Naive thymus-derived CD8-positive, alpha-beta T cell (primary cell): ENCODE measurements at regions not wholly inside any gene's neighbourhood (a gene's known extent, or its start where the extent isn't known, plus 50 kb on each side); places are given as distances from the start of the nearest gene placed in this dataset.

ENCODE experiments used
- ATAC-seq, 2 donors: fragments of 150-1000 bp; cut with Tn5 transposase in 1 of 2; sonication (Bioruptor Pico), chemical (Tn5 transposase) in 1 of 2; 1 replicate in 1 of 2; 2 replicates in 1 of 2; pipeline ENCODE4 v1.10.0; 2021; ENCODE audit warnings: mild to moderate bottlenecking in 2 of 2, moderate library complexity in 2 of 2
- POLR2A ChIA-PET: fragments of 350-600 bp; sonication (Branson Sonifier 250); formaldehyde crosslinking; loops from one replicate; lab custom pipeline; 2021; ENCODE audit warnings: antibody characterized with exemption; lab: Charles Lee
- DNase-seq, 10 donors: peaks; one replicate each; pipeline versions ENCODE4 v3.0.0 to v3.0.0-alpha.2; 2020 to 2022
- H3K27ac Mint-ChIP-seq, 10 donors: one replicate each; pipeline ENCODE4 v1.8.0; 2020 to 2022; ENCODE audit warnings: mild to moderate bottlenecking in 10 of 10, mixed read lengths in 10 of 10, moderate library complexity in 4 of 10, inconsistent platforms in 1 of 10
- H3K27me3 Mint-ChIP-seq, 5 donors: one replicate each; pipeline ENCODE4 v1.8.0; 2021 to 2022; ENCODE audit warnings: mixed read lengths in 5 of 5
- H3K36me3 Mint-ChIP-seq, 3 donors: one replicate each; pipeline ENCODE4 v1.8.0; 2020 to 2022; ENCODE audit warnings: mixed read lengths in 3 of 3, mild to moderate bottlenecking in 2 of 3, inconsistent platforms in 1 of 3
- H3K4me1 Mint-ChIP-seq, 4 donors: one replicate each; pipeline ENCODE4 v1.8.0; 2021 to 2022; ENCODE audit warnings: mixed read lengths in 4 of 4
- H3K4me3 Mint-ChIP-seq, 10 donors: one replicate each; pipeline ENCODE4 v1.8.0; 2020 to 2022; ENCODE audit warnings: mild to moderate bottlenecking in 10 of 10, mixed read lengths in 10 of 10, moderate library complexity in 6 of 10, inconsistent platforms in 1 of 10
- H3K9me3 Mint-ChIP-seq, 9 donors: one replicate each; pipeline ENCODE4 v1.8.0; 2020 to 2022; ENCODE audit warnings: mixed read lengths in 9 of 9, mild to moderate bottlenecking in 3 of 9, inconsistent platforms in 1 of 9, moderate library complexity in 1 of 9

DNA sequence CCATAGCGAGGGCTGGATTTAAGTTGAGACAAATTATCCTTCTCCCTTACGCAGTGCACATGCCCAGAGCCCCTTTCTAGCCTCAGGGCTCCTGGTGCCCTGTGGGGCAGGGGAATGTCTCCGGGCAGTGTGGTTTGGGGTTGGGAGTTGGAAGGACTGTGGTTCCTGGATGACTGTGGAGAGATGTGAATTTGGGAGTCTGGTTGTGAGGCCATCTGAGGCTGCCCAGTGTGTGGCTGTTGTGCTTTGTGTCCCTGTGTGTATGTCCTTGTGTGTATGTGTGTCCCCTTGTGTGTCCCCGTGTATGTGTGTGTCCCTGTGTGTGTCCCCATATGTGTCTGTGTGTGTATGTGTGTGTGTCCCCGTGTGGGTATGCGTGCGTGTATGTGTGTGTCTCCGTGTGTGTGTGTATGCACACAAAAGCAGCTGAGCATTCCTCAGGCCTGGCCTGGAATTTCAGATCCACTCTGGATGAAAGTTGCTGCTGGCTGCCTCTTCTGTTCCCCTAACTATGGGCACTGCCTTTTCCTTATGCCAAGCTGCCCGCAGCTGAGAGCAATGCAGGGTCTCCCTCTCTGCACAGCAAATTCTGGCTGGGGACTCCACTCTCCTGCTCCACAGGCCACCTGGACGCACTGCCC, 65.4 kb downstream of the UBIAD1 start:
- Mint-ChIP-seq H3K4me1 (peaks cover 6 to 29% (median 7%) of the 10 kb centered on the region in 4 donors), H3K27ac (peak overlapping the region in 1 of 10 donors; percentile 57), H3K9me3 (no peaks in the 10 kb centered on the region), H3K4me3 (peak overlapping the region in 1 of 10 donors; percentile 75), H3K27me3 (peaks cover 9 to 26% (median 15%) of the 10 kb centered on the region in 5 donors), H3K36me3 (no peaks in the 10 kb centered on the region)
- POLR2A ChIA-PET: interaction anchor here (1.0 kb wide), 1 partner anchor 381 kb away, joined by 3 read pairs; no protein-coding TSS in a partner anchor
- DNase-seq: no peak
- no peak for ATAC-seq

DNA sequence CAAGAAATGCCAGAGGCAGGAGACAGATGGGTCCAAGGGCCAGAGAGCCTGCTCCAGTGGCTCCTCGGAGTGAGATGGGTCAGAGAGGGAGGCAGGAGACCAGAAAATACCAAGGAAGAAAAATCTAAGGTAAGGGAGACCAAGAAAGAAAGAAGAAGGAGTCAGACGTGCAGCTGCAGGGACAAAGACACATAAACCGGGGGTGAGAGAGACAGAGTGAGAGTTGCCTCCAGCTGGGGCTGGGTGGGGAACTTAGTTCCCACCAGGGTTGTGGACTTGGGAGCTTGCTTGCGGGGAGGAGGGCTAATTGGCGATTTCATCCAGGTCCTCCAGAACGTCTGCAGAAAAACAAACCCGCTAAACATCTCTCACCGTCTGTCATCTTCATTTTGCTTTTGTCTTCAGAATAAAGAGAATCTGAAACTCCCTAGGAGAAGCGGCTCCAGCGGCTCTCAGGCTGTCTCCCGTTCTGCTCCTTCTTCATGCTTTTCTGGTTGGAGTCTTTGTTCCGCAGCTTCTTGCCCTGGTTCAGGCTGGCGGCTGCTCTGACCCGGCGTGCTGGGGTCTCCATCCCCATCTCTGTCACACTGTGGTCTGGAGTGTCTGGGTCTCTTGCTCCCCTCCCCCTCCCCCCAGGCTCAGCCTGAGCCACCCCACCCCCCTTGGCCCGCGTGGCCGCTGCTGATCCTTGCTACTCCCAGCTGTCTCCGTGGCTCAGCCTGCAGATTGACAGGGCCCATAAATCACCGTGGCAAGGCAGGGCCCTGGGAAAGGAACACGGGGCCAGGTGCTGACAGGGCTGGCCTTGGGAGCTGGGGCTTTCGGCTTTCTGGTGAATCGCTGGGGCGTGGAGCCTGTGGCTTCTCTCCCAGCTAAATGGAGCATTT, 66.6 kb downstream of the UBIAD1 start:
- peak overlapping the region in 1 of 10 donors; percentile 9 for H3K4me3 Mint-ChIP-seq

DNA sequence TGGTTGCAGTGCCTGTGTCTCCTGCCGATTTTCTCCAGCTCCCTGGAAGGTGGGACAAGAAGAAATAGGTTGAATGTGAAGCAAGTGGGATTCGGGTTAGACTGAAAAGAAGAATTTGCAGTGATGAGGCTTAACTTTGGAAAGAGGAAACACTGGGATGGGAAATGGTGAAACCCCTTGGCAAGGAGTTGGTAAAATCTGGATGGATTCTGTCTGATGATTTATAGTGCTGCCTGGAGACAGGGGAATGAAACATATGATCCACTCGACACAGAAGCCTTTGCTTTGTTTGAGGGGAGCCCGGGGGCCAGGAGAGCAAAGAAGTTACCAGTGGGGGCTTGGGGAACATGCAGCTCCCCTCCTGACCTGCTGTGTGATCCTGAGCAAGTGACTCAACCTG, 67.2 kb downstream of the UBIAD1 start:
- no peak overlapping the region for H3K27ac Mint-ChIP-seq
- POLR2A ChIA-PET: interaction anchor here (0.7 kb wide), 1 partner anchor 10 kb away, joined by 3 read pairs; no protein-coding TSS in a partner anchor
- peaks cover 6 to 22% (median 7%) of the 10 kb centered on the region in 4 donors for H3K4me1 Mint-ChIP-seq
- no peak for ATAC-seq
- no peak for DNase-seq
- H3K9me3 Mint-ChIP-seq: no peaks in the 10 kb centered on the region
- H3K27me3 Mint-ChIP-seq: peaks cover 9 to 26% (median 18%) of the 10 kb centered on the region in 5 donors
- no peaks in the 10 kb centered on the region for H3K36me3 Mint-ChIP-seq
- H3K4me3 Mint-ChIP-seq: peak overlapping the region in 1 of 10 donors; percentile 9

More for the DNA sequence above, 66.6 kb downstream of the UBIAD1 start:
- Mint-ChIP-seq H3K36me3 (no peaks in the 10 kb centered on the region), H3K27me3 (peaks cover 9 to 26% (median 15%) of the 10 kb centered on the region in 5 donors), H3K9me3 (no peaks in the 10 kb centered on the region), H3K27ac (peak overlapping the region in 3 of 10 donors; percentile 27 to 66 (median 48)), H3K4me1 (peaks cover 6 to 25% (median 7%) of the 10 kb centered on the region in 4 donors)
- DNase-seq: no peak
- POLR2A ChIA-PET: no interaction called here
- ATAC-seq: no peak

DNA sequence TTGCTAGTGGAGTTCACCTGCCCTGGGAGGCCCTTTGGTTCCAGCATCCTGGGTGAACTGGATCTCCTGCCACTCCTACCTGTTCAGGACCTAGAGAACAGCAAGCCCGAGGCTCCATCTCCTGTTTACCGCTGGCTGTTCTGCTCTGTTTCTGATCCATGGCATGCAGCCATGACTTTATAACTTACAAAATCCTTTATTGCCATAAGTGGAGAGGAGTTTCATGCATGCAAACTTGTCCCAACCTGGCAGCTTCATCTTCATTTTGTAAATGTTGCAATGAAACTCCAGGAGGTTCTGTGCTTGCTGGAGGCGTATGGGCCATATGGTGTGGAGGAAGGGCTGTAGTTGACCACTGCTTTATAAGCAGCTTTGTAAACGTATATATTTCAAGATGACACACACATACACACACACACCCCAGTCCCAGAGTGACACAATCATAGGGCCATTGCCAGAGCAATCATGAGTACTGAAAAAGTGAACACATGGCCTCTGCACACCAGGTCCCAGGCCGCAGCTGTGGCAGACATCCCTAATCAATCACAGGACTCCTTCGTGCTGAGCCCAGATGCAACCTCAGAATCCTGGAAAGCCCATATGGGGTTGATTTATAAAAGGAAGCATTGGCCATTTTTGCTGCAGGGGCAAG, 69.0 kb downstream of the UBIAD1 start:
- peak overlapping the region in 1 of 10 donors; percentile 79 for H3K27ac Mint-ChIP-seq
- no peak for ATAC-seq
- no peaks in the 10 kb centered on the region for H3K36me3 Mint-ChIP-seq
- H3K4me1 Mint-ChIP-seq: peaks cover 6 to 17% (median 7%) of the 10 kb centered on the region in 4 donors
- H3K4me3 Mint-ChIP-seq: no peak overlapping the region
- H3K9me3 Mint-ChIP-seq: peaks cover 0 to 2% (median 0%) of the 10 kb centered on the region in 9 donors
- peaks cover 9 to 26% (median 18%) of the 10 kb centered on the region in 5 donors for H3K27me3 Mint-ChIP-seq
- no peak for DNase-seq
- POLR2A ChIA-PET: no interaction called here

DNA sequence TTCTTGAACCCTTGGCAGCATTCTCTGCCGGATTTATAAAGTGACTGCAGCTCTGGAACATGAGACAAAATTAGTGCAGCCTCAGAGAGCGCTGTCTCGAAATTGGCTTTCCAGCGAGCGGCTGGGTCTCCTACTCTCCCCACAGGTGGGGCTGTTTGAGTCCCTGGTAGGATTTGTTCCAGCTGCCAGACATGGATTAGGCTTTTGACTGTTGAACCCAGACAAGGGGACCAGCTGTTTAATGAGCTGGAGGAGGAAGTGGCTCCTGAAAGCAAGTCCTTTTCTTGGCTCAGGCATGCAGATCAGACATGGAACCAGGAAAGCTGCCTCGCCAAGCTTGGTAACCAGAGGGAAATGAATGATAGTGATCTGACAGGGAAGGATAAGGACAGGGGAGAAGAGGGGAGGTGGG, 69.6 kb downstream of the UBIAD1 start:
- Mint-ChIP-seq H3K27me3 (peaks cover 7 to 24% (median 18%) of the 10 kb centered on the region in 5 donors), H3K27ac (no peak overlapping the region), H3K9me3 (peaks cover 0 to 2% (median 0%) of the 10 kb centered on the region in 9 donors), H3K4me3 (no peak overlapping the region), H3K4me1 (peaks cover 3 to 14% (median 5%) of the 10 kb centered on the region in 4 donors), H3K36me3 (no peaks in the 10 kb centered on the region)
- POLR2A ChIA-PET: no interaction called here
- DNase-seq: no peak
- ATAC-seq: no peak

DNA sequence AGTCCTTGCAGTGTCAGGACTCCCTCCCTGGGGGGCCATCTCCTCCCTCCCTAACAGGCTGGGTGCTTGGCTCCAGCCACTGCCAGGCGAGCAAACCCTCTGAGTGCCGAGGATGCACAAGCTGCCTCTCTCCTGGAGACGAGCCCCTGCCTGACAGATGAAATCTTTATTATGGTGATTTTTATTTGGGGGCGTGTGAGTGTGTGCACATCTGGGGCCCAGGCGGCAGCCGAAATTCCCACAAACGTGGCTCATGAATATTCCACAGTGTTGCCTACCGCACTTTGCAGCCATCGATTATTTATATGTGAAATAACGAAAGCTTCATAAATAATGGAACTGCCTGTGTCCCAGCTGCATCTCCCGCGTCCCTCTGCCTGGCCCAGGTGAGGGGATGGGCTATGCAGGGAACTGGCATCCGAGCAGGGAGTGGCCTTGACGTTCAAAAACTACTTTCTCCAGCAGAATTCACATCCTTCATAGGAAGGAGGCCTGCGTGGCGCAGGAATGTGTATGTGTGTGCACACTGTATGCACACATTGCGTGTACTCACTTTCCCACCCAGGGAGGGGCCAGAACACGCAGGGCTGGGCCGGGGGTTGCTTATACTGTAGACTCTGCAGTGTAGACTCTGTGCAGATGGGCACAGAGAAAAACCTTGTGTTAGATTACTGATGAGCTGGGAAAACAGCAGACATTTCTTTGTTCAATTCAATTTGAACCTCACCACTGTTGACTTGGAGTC, 73.1 kb downstream of the UBIAD1 start:
- DNase-seq (no peak), ATAC-seq (no peak)
- Mint-ChIP-seq H3K36me3 (peaks cover 0 to 3% (median 2%) of the 10 kb centered on the region in 3 donors), H3K27ac (no peak overlapping the region), H3K9me3 (peaks cover 0 to 17% (median 6%) of the 10 kb centered on the region in 9 donors), H3K4me3 (no peak overlapping the region), H3K27me3 (peaks cover 0 to 3% (median 0%) of the 10 kb centered on the region in 5 donors), H3K4me1 (peaks cover 2 to 9% (median 5%) of the 10 kb centered on the region in 4 donors)
- POLR2A ChIA-PET: no interaction called here

DNA sequence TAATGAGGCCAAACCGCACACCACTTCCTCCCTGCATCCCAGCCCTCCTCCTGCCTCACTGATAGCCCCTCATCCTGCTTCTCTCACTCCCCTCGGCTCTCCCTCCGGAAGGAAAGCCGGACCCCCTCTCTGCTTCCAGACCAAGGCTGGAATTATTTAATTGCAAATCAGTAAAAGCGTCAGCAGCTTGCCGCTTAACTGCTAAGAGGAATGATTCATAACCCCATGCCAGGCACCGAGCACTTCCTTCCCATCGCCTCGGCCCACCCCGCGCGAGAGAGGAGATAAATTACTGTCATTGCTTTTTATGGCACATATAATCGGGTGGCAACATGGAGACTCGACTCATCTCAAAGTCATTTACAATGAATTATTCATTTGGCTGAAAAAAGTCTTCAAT, 77.3 kb downstream of the UBIAD1 start:
- Mint-ChIP-seq H3K36me3 (peaks cover 0 to 6% (median 3%) of the 10 kb centered on the region in 3 donors), H3K9me3 (peaks cover 0 to 19% (median 9%) of the 10 kb centered on the region in 9 donors), H3K4me3 (no peak overlapping the region), H3K4me1 (peaks cover 8 to 25% (median 22%) of the 10 kb centered on the region in 4 donors), H3K27me3 (no peaks in the 10 kb centered on the region), H3K27ac (no peak overlapping the region)
- ATAC-seq (no peak), DNase-seq (no peak)
- POLR2A ChIA-PET: interaction anchor here (0.5 kb wide), 1 partner anchor 10 kb away, joined by 3 read pairs; no protein-coding TSS in a partner anchor

DNA sequence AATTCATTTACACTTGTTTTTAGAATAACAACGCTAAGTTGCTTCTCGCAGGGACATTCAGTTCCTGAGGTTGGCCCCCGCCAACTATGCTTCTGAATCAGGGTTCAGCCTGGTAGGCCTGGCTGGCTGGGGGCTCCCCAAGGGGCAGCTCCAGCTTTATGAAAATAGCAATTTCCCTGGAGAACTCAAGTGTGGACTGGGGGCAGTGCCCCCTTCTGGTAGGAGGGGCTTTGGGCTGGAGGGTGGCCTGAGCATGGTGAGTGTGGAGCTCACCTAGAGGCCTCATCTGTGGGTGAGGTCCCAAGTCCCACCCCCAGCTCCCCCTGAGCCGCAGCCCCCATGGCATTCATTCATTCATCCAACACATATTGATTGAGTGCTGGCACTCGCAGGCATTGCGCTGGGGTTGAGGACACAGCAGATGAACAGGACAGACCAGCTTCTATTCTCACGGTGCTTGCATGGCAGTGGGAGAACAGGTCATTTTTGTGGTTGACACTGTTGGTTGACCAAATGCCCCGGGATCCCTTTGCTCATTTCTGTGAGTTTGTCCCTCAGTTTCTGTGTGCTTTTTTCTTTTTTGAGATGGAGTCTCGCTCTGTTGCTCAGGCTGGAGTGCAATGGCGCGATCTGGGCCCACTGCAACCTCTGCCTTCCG, 79.2 kb downstream of the UBIAD1 start:
- H3K4me3 Mint-ChIP-seq: no peak overlapping the region
- ATAC-seq (no peak), DNase-seq (no peak)
- peaks cover 0 to 19% (median 7%) of the 10 kb centered on the region in 9 donors for H3K9me3 Mint-ChIP-seq
- peaks cover 0 to 6% (median 3%) of the 10 kb centered on the region in 3 donors for H3K36me3 Mint-ChIP-seq
- POLR2A ChIA-PET: interaction anchor here (0.9 kb wide), 1 partner anchor 8 kb away, joined by 3 read pairs; no protein-coding TSS in a partner anchor
- H3K27me3 Mint-ChIP-seq: peaks cover 0 to 9% (median 2%) of the 10 kb centered on the region in 5 donors
- H3K27ac Mint-ChIP-seq: no peak overlapping the region
- peaks cover 12 to 40% (median 31%) of the 10 kb centered on the region in 4 donors for H3K4me1 Mint-ChIP-seq

DNA sequence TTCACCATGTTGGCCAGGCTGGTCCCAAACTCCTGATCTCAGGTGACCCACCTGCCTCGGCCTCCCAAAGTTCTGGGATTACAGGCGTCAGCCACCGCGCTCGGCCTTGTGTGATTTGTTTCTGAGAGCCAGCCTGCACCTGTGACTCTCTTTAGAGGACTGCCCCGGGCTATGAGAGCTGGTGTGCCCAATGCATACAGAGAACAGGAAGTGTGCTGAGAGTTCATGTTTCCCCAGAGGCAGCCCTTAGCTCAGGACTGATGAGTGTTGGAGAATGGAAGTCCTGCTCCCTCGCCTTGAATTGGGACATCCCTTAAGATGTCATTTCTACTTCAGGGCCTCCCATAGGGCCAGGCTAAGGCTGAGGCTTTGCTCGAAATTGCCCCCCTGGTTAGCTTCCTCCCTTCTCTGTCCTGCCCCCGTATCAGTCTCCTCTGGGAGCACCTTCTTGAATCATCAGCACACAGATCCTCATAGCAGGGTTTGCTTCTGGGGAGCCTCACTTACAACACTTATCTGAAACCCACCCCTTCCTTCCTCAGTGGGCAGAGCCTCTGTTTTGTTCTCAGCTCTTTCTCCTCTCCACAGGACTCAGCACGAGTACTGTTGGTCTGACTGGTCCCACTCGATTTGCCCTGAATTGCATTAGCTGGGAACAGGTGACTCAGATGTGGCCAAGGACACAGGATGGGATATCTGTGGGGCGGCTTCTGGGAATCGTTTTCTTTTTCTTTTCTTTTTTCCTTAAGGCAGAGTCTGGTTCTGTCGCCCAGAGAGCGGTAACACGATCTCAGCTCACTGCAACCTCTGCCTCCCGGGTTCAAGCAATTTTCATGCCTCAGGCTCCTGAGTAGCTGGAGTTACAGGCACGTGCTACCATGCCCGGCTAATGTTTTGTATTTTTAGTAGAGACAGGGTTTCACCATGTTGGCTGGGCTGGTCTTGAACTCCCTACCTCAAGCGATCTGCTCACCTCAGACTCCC, 80.1 kb downstream of the UBIAD1 start:
- POLR2A ChIA-PET: interaction anchor here (0.9 kb wide), 1 partner anchor 9 kb away, joined by 3 read pairs; no protein-coding TSS in a partner anchor
- DNase-seq (peak in 2 of 10 donors; percentile 2 to 11), ATAC-seq (peak in 1 of 2 donors; percentile 66)
- H3K9me3 Mint-ChIP-seq: peaks cover 0 to 19% (median 7%) of the 10 kb centered on the region in 9 donors
- H3K4me1 Mint-ChIP-seq: peaks cover 12 to 40% (median 31%) of the 10 kb centered on the region in 4 donors
- H3K36me3 Mint-ChIP-seq: peaks cover 0 to 6% (median 3%) of the 10 kb centered on the region in 3 donors
- peak overlapping the region; percentile 6 to 91 (median 31) for H3K27ac Mint-ChIP-seq
- peaks cover 0 to 18% (median 5%) of the 10 kb centered on the region in 5 donors for H3K27me3 Mint-ChIP-seq
- peak overlapping the region in 9 of 10 donors; percentile 0 to 70 (median 57) for H3K4me3 Mint-ChIP-seq

DNA sequence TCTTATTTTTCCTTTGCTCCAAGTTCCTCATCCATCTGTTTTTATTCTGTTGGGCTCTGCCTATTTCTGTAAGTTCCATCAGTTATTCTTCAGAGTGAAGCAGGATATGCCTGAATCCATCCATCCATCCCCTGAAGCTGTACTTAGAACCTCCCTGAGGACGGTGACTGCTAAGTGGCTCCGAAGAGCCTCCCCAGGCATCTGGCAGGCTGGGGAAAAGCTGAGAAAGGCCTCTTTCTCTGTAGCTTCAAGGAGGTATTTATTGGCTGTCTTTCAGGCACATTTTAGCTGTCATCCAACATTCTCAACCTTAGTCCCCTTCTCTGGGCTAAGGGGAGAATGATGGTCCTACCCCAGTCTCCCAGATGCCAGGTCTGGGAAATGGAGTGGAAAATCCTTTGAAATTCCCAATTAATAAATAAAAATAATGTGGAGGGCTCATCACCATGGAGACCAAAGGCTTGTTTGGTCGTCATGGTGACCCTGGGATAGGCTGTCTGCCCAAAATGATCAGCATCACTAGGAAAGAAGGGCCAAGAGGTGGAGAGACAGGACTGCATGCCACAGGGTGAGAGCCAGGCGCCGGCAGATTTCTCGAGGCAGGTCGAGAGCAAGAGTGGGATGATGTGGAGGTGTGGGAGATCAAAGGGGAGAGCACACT, 82.0 kb downstream of the UBIAD1 start:
- H3K4me3 Mint-ChIP-seq: no peak overlapping the region
- peaks cover 0 to 9% (median under 1%) of the 10 kb centered on the region in 9 donors for H3K9me3 Mint-ChIP-seq
- POLR2A ChIA-PET: no interaction called here
- peaks cover 2 to 33% (median 10%) of the 10 kb centered on the region in 5 donors for H3K27me3 Mint-ChIP-seq
- no peak for ATAC-seq
- peak overlapping the region in 1 of 10 donors; percentile 77 for H3K27ac Mint-ChIP-seq
- no peak for DNase-seq
- H3K4me1 Mint-ChIP-seq: peaks cover 12 to 38% (median 30%) of the 10 kb centered on the region in 4 donors
- H3K36me3 Mint-ChIP-seq: peaks cover 0 to 6% (median 0%) of the 10 kb centered on the region in 3 donors
